Right atrium auricular region (tissue), 2 donors: ENCODE measurements at regions not wholly inside any gene's neighbourhood (a gene's known extent, or its start where the extent isn't known, plus 50 kb on each side); places are given as distances from the start of the nearest gene placed in this dataset.

Source experiments
- DNase-seq: peaks from one replicate; pipeline ENCODE4 v3.0.0-alpha.2; 2019; ENCODE audit warnings: low spot score
- H3K27ac ChIP-seq, 2 donors: fragments of 200-600 bp; sonication (generic); 1 replicate in 1 of 2; 2 replicates in 1 of 2; pipeline ENCODE4 v1.5.1; 2016 to 2019
- H3K27me3 ChIP-seq, 2 donors: fragments of 200-600 bp; sonication (generic); one replicate each; pipeline versions ENCODE4 v1.5.1 to v1.6.0; 2017 to 2019
- H3K36me3 ChIP-seq: fragments of 200-600 bp; sonication (generic); one replicate; pipeline ENCODE4 v1.5.1; 2016
- H3K4me1 ChIP-seq, 2 donors: fragments of 200-600 bp; sonication (generic); one replicate each; pipeline versions ENCODE4 v1.5.1 to v1.6.0; 2017 to 2019
- H3K4me3 ChIP-seq, 2 donors: fragments of 200-600 bp; sonication (generic); 1 replicate in 1 of 2; 2 replicates in 1 of 2; pipeline ENCODE4 v1.5.1; 2017 to 2019; ENCODE audit warnings: mild to moderate bottlenecking in 1 of 2, moderate library complexity in 1 of 2
- H3K9me3 ChIP-seq, 2 donors: fragments of 200-600 bp; sonication (generic); one replicate each; pipeline ENCODE4 v1.5.1; 2019
- CTCF ChIP-seq, 2 donors: fragments of 200-600 bp; sonication (generic); IDR thresholded peaks; one replicate each; pipeline ENCODE4 v1.5.1; 2019; ENCODE audit warnings: antibody characterized with exemption in 2 of 2

- H3K36me3 ChIP-seq: no peaks in the 10 kb centered on the region
Observed at GRCh38 chr6:54595844-54596243, 250.7 kb upstream of the FAM83B start.

GRCh38 chr6:54598787-54599313 lies 247.7 kb upstream of the FAM83B start:
- no peaks in the 10 kb centered on the region for H3K27me3 ChIP-seq
- no peak overlapping the region for H3K27ac ChIP-seq
- DNase-seq: no peak
- no peaks in the 10 kb centered on the region for H3K4me1 ChIP-seq
- H3K4me3 ChIP-seq: no peak overlapping the region
- TF ChIP-seq CTCF (IDR thresholded peaks at IDR 0.05): no peak
- no peaks in the 10 kb centered on the region for H3K36me3 ChIP-seq
- H3K9me3 ChIP-seq: no peaks in the 10 kb centered on the region

More at GRCh38 chr6:54595844-54596243, 250.7 kb upstream of the FAM83B start:
- H3K4me3 ChIP-seq: no peak overlapping the region
- no peak for DNase-seq
- no peaks in the 10 kb centered on the region for H3K9me3 ChIP-seq
- no peak for TF ChIP-seq CTCF (IDR thresholded peaks at IDR 0.05)
- H3K27me3 ChIP-seq: no peaks in the 10 kb centered on the region
- H3K4me1 ChIP-seq: no peaks in the 10 kb centered on the region
- no peak overlapping the region for H3K27ac ChIP-seq

GRCh38 chr6:54601600-54602300 lies 244.8 kb upstream of the FAM83B start:
- Histone ChIP-seq H3K9me3 (no peaks in the 10 kb centered on the region), H3K4me3 (no peak overlapping the region), H3K4me1 (no peaks in the 10 kb centered on the region), H3K27ac (no peak overlapping the region), H3K36me3 (no peaks in the 10 kb centered on the region), H3K27me3 (no peaks in the 10 kb centered on the region)
- no peak for TF ChIP-seq CTCF (IDR thresholded peaks at IDR 0.05)
- DNase-seq: no peak

GRCh38 chr6:54602591-54602990 lies 244.0 kb upstream of the FAM83B start:
- Histone ChIP-seq H3K4me1 (no peaks in the 10 kb centered on the region), H3K27me3 (no peaks in the 10 kb centered on the region), H3K27ac (no peak overlapping the region), H3K4me3 (no peak overlapping the region), H3K36me3 (no peaks in the 10 kb centered on the region), H3K9me3 (no peaks in the 10 kb centered on the region)
- DNase-seq: no peak
- TF ChIP-seq CTCF (IDR thresholded peaks at IDR 0.05): no peak

- H3K9me3 ChIP-seq: no peaks in the 10 kb centered on the region
- H3K27ac ChIP-seq: no peak overlapping the region
- no peaks in the 10 kb centered on the region for H3K27me3 ChIP-seq
- H3K4me1 ChIP-seq: no peaks in the 10 kb centered on the region
- no peak for TF ChIP-seq CTCF (IDR thresholded peaks at IDR 0.05)
- no peak for DNase-seq
- H3K36me3 ChIP-seq: no peaks in the 10 kb centered on the region
- no peak overlapping the region for H3K4me3 ChIP-seq
Observed at GRCh38 chr6:54609981-54610380, 236.6 kb upstream of the FAM83B start.

GRCh38 chr6:54613596-54613995 lies 233.0 kb upstream of the FAM83B start:
- no peaks in the 10 kb centered on the region for H3K9me3 ChIP-seq
- DNase-seq: no peak
- no peak overlapping the region for H3K27ac ChIP-seq
- no peak for TF ChIP-seq CTCF (IDR thresholded peaks at IDR 0.05)
- H3K4me1 ChIP-seq: no peaks in the 10 kb centered on the region
- H3K36me3 ChIP-seq: no peaks in the 10 kb centered on the region
- no peak overlapping the region for H3K4me3 ChIP-seq
- no peaks in the 10 kb centered on the region for H3K27me3 ChIP-seq
